Endothelial cell (in vitro differentiated cells): ENCODE measurements at regions not wholly inside any gene's neighbourhood (a gene's known extent, or its start where the extent isn't known, plus 50 kb on each side); places are given as distances from the start of the nearest gene placed in this dataset.

Source experiments
- DNase-seq: peaks from one replicate; pipeline ENCODE4 v3.0.0; 2021; ENCODE audit warnings: low spot score
- H3K27ac Mint-ChIP-seq: one replicate; pipeline ENCODE4 v1.8.0; 2021; ENCODE audit warnings: mixed read lengths, inconsistent platforms; ENCODE audit not compliant: unreplicated experiment
- H3K27me3 Mint-ChIP-seq: one replicate; pipeline ENCODE4 v1.8.0; 2021; ENCODE audit warnings: mild to moderate bottlenecking, moderate library complexity, mixed read lengths, inconsistent platforms; ENCODE audit not compliant: unreplicated experiment
- H3K36me3 Mint-ChIP-seq: one replicate; pipeline ENCODE4 v1.8.0; 2021; ENCODE audit warnings: mild to moderate bottlenecking, low read depth, mixed read lengths, inconsistent platforms; ENCODE audit not compliant: unreplicated experiment
- H3K4me1 Mint-ChIP-seq: one replicate; pipeline ENCODE4 v1.8.0; 2021; ENCODE audit warnings: mild to moderate bottlenecking, mixed read lengths, inconsistent platforms; ENCODE audit not compliant: unreplicated experiment
- H3K4me3 Mint-ChIP-seq: one replicate; pipeline ENCODE4 v1.8.0; 2021; ENCODE audit warnings: mild to moderate bottlenecking, mixed read lengths, inconsistent platforms; ENCODE audit not compliant: unreplicated experiment
- H3K9me3 Mint-ChIP-seq: one replicate; pipeline ENCODE4 v1.8.0; 2021; ENCODE audit warnings: mixed read lengths, inconsistent platforms; ENCODE audit not compliant: unreplicated experiment
- TF ChIP-seq, protein P1 (sequence below): fragments of 200-600 bp; sonication (generic); IDR thresholded peaks from one replicate; pipeline ENCODE4 v1.5.0; 2021; ENCODE audit warnings: antibody characterized with exemption; ENCODE audit not compliant: unreplicated experiment

DNA sequence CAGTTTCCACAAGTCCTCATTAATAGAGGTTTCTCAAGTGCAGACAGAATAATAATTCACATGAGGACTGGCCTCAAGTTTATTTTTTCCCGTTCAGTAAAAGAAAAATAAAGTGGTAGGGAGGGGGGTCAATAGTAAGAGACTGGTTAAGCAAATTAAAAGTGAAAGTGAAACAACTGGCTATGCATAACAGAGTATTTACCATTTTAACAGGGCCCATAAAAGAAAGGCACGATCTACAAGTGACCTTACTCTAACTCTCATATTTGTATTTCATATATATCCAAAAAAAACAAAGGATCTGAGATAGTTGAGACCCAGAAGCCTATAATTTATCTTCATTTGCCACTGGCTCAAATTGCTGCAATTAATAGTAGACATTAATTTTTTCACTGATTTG, 686.3 kb downstream of the NTRK3 start:
- H3K27ac Mint-ChIP-seq, result no peak overlapping the region
- H3K4me3 Mint-ChIP-seq, result no peak overlapping the region
- no peaks in the 10 kb centered on the region for H3K36me3 Mint-ChIP-seq
- no peak for DNase-seq
- H3K9me3 Mint-ChIP-seq, result no peaks in the 10 kb centered on the region
- H3K4me1 Mint-ChIP-seq, result no peaks in the 10 kb centered on the region
- TF ChIP-seq, protein P1, sequence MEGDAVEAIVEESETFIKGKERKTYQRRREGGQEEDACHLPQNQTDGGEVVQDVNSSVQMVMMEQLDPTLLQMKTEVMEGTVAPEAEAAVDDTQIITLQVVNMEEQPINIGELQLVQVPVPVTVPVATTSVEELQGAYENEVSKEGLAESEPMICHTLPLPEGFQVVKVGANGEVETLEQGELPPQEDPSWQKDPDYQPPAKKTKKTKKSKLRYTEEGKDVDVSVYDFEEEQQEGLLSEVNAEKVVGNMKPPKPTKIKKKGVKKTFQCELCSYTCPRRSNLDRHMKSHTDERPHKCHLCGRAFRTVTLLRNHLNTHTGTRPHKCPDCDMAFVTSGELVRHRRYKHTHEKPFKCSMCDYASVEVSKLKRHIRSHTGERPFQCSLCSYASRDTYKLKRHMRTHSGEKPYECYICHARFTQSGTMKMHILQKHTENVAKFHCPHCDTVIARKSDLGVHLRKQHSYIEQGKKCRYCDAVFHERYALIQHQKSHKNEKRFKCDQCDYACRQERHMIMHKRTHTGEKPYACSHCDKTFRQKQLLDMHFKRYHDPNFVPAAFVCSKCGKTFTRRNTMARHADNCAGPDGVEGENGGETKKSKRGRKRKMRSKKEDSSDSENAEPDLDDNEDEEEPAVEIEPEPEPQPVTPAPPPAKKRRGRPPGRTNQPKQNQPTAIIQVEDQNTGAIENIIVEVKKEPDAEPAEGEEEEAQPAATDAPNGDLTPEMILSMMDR, result no peak
- H3K27me3 Mint-ChIP-seq, result no peaks in the 10 kb centered on the region

DNA sequence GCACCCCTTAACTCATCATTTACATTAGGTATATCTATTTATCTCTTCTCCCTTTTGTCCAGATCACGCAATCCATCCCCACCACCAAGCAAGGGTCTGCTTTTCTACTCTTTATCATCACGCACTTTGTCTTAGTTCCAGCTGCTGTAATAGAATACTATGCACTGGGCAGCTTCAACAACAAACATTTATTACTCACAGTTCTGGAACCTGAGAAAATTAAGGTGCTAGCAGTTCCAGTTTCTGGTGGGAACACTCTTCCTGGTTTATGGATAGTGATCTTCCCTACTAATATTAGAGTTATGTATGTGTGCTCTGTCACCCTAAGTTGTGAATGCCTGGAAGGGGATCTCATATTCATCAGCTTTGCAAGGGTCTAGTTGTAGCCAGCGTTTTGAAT, 687.0 kb downstream of the NTRK3 start:
- Mint-ChIP-seq H3K4me3 (no peak overlapping the region), H3K27me3 (no peaks in the 10 kb centered on the region), H3K9me3 (no peaks in the 10 kb centered on the region), H3K4me1 (no peaks in the 10 kb centered on the region), H3K36me3 (no peaks in the 10 kb centered on the region), H3K27ac (no peak overlapping the region)
- no peak for DNase-seq
- TF ChIP-seq, protein P1, result no peak

DNA sequence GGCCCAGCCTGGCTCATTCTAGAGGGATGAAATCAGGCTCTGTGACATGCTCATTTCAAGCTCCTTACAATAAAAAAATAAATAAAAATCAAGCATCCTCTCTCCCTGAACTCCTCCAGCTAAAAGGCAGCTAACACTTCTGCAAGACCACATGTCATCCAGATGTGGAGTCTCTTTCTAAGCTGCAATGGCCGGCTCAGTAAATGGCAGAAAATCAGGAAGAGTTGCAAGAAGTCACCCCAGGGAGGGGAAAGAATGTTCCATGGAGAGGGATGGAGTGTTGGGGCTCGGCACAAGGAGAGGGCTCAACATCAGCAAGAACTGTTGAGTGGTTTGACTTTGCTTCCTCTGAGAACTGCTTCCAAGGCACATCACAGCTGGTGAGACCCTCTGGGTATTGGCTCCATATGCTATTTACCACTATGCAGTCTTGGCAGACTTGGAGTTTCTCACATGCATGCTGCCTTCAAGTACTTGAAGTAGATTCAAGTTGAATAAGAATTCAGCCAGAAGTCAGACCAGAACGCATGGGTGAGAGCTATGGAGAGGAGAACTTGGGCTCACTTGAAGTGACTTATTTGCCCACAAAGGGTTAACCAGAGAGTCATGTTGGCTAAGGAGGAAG, 689.0 kb downstream of the NTRK3 start:
- no peak overlapping the region for H3K4me3 Mint-ChIP-seq
- H3K27ac Mint-ChIP-seq, result no peak overlapping the region
- DNase-seq, result no peak
- no peaks in the 10 kb centered on the region for H3K36me3 Mint-ChIP-seq
- H3K4me1 Mint-ChIP-seq, result no peaks in the 10 kb centered on the region
- no peaks in the 10 kb centered on the region for H3K27me3 Mint-ChIP-seq
- TF ChIP-seq, protein P1, result no peak
- H3K9me3 Mint-ChIP-seq, result no peaks in the 10 kb centered on the region

DNA sequence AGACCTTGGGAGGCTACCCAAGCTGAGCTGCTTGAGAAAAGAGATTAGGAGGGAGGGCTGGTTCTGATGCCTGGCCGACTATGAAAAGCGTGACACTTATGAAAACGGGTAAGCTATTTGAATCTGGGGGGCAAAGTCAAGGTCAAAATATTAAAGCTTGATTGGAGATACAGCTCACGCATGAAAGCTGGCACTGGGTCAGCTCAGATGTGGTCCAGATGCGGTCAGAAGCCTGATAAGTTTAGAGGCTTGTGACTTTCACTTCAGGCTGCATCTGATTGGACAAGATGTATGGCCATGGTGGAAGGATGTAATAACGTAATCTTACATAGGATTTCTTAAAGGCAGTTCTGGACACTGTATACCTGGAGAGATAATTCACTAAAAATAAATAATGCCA, 690.3 kb downstream of the NTRK3 start:
- no peaks in the 10 kb centered on the region for H3K36me3 Mint-ChIP-seq

DNA sequence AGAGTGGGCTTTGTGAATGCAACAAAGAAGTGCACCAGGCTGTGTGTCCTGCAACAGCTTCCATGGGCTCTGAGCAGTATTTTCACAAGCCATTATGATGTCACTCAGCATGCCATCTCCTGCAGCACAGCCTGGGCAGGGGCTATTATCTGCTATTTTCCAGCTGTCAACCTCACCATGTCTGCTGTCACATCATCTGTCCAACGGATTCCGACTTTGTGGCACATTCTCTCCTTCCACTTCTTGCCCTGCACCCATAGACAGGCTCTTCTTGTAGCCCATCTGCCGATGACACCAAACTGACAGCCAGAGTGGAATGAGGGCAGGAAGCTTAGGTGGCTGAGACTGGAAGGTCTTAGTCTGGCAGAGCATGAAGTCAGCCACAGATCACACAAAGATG, 691.9 kb downstream of the NTRK3 start:
- no peaks in the 10 kb centered on the region for H3K9me3 Mint-ChIP-seq
- no peak overlapping the region for H3K4me3 Mint-ChIP-seq
- no peaks in the 10 kb centered on the region for H3K4me1 Mint-ChIP-seq
- DNase-seq, result no peak
- H3K27ac Mint-ChIP-seq, result no peak overlapping the region
- H3K27me3 Mint-ChIP-seq, result no peaks in the 10 kb centered on the region
- H3K36me3 Mint-ChIP-seq, result no peaks in the 10 kb centered on the region
- TF ChIP-seq, protein P1, result no peak

More for the DNA sequence above, 690.3 kb downstream of the NTRK3 start:
- DNase-seq, result no peak
- Mint-ChIP-seq H3K9me3 (no peaks in the 10 kb centered on the region), H3K27ac (no peak overlapping the region), H3K4me3 (no peak overlapping the region), H3K27me3 (no peaks in the 10 kb centered on the region), H3K4me1 (no peaks in the 10 kb centered on the region)
- TF ChIP-seq, protein P1, result no peak
